ENCODE measurements at regions not wholly inside any gene's neighbourhood (a gene's known extent, or its start where the extent isn't known, plus 50 kb on each side); places are given as distances from the start of the nearest gene placed in this dataset.

DNA sequence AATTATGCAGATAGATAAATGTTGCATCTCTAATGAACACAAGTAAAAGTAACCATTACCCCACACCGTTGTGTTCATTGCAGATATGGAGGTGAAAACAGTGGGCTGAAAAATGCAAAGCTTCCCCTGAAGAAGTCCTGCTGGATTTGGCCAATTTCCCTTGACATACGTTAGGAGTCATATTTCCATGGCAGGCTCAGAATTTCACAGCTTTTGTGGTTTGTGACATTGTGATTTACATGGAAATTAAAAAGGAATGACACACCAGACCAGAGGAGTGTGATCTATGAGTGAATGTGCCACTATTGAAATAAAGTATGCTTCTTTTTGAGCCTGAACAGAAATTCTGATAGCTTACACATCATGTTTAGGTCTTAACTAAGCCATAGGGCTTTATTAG, 221.1 kb upstream of the TMTC4 start:
- Histone ChIP-seq H2AK9ac (replicated peaks; ENCODE audit: low read depth, low read length, poor library complexity) (no peak overlapping the region), H4K8ac (ENCODE audit: low read depth in 2 of 2, low read length in 2 of 2) (no peak overlapping the region), H3K4me2 (ENCODE audit: low read depth, low read length) (no peak overlapping the region), H3K9ac (ENCODE audit: low read depth, low read length) (no peak overlapping the region), H3K4me1 (ENCODE audit: control insufficient read depth, insufficient read depth, low read length) (peaks cover 2% of the 10 kb centered on the region), H3K79me1 (ENCODE audit: low read depth in 1 of 2, low read length in 2 of 2) (no peaks in the 10 kb centered on the region), H3K9me3 (ENCODE audit: control insufficient read depth, insufficient read depth, low read length) (no peaks in the 10 kb centered on the region; the same call in 1 of the 2 replicates), H3K27ac (ENCODE audit: insufficient read depth, low read length) (no peak overlapping the region), H4K91ac (ENCODE audit: insufficient read depth, low read depth, low read length) (no peak overlapping the region), H2AK5ac (ENCODE audit: low read depth, low read length) (no peak overlapping the region), H2BK5ac (ENCODE audit: low read depth, low read length, poor library complexity, severe bottlenecking) (no peak overlapping the region), H3K18ac (ENCODE audit: low read depth, low read length) (no peak overlapping the region), H4K20me1 (ENCODE audit: insufficient read depth, low read length) (no peaks in the 10 kb centered on the region), H3K14ac (replicated peaks; ENCODE audit: low read depth, low read length) (no peak overlapping the region), H3K27me3 (ENCODE audit: control insufficient read depth, insufficient read depth, low read length) (no peaks in the 10 kb centered on the region), H3K4me3 (ENCODE audit: insufficient read depth, low read depth, low read length) (no peak overlapping the region), H3K36me3 (ENCODE audit: control insufficient read depth, insufficient read depth, low read length) (no peaks in the 10 kb centered on the region), H3K23ac (ENCODE audit: low read depth, low read length) (no peak overlapping the region), H4K5ac (ENCODE audit: low read depth, low read length) (no peak overlapping the region), H3K56ac (ENCODE audit: extremely low read depth, insufficient read depth, low read length) (no peak overlapping the region), H2BK120ac (ENCODE audit: low read depth, low read length) (no peak overlapping the region), H3K9me1 (ENCODE audit: insufficient read depth, low read length) (no peaks in the 10 kb centered on the region), H2BK15ac (ENCODE audit: low read depth, low read length) (no peak overlapping the region), H3K4ac (ENCODE audit: low read depth, low read length) (no peak overlapping the region), H2BK20ac (ENCODE audit: low read depth, low read length) (no peak overlapping the region), H2AFZ (replicated peaks; ENCODE audit: low read length, poor library complexity) (no peak overlapping the region)
- no CpG with 5 or more reads among the region's 2 CpGs for WGBS, 2 experiments (ENCODE audit: extremely low coverage in 2 of 2, insufficient read length in 1 of 2)
- BruUV-seq (replicated peaks) = no TSS peak
- in situ Hi-C loops (cut with MboI; ENCODE audit: low sequenced_read_pairs) = no loop called here
- TF ChIP-seq, protein P1, sequence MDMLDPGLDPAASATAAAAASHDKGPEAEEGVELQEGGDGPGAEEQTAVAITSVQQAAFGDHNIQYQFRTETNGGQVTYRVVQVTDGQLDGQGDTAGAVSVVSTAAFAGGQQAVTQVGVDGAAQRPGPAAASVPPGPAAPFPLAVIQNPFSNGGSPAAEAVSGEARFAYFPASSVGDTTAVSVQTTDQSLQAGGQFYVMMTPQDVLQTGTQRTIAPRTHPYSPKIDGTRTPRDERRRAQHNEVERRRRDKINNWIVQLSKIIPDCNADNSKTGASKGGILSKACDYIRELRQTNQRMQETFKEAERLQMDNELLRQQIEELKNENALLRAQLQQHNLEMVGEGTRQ (IDR thresholded peaks at IDR 0.05; ENCODE audit: low read depth, low read length) = no peak
- no peak for TF ChIP-seq BHLHE40 (IDR thresholded peaks at IDR 0.05; ENCODE audit: low read depth, low read length)
- no peak for TF ChIP-seq MAZ (IDR thresholded peaks at IDR 0.05; ENCODE audit: borderline replicate concordance, low read depth, low read length)
- TF ChIP-seq, protein P2, sequence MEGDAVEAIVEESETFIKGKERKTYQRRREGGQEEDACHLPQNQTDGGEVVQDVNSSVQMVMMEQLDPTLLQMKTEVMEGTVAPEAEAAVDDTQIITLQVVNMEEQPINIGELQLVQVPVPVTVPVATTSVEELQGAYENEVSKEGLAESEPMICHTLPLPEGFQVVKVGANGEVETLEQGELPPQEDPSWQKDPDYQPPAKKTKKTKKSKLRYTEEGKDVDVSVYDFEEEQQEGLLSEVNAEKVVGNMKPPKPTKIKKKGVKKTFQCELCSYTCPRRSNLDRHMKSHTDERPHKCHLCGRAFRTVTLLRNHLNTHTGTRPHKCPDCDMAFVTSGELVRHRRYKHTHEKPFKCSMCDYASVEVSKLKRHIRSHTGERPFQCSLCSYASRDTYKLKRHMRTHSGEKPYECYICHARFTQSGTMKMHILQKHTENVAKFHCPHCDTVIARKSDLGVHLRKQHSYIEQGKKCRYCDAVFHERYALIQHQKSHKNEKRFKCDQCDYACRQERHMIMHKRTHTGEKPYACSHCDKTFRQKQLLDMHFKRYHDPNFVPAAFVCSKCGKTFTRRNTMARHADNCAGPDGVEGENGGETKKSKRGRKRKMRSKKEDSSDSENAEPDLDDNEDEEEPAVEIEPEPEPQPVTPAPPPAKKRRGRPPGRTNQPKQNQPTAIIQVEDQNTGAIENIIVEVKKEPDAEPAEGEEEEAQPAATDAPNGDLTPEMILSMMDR (conservative IDR thresholded peaks at IDR 0.05; ENCODE audit: low read depth, low read length) = no peak
- no peak for TF ChIP-seq RFX5 (IDR thresholded peaks at IDR 0.05; ENCODE audit: low read depth, low read length)
- ATAC-seq (ENCODE audit: low read depth) (no peak), DNase-seq (no peak)
- POLR2A ChIA-PET (ENCODE audit: unreplicated experiment) = no interaction called here
- CTCF ChIA-PET = no interaction called here
- intact Hi-C loops (cut with micrococcal nuclease) = no loop called here
- dilution Hi-C loops (cut with HindIII; ENCODE audit: low sequenced_read_pairs, unreplicated experiment) = no loop called here
